Left colon (tissue), 2 donors: ENCODE measurements at regions not wholly inside any gene's neighbourhood (a gene's known extent, or its start where the extent isn't known, plus 50 kb on each side); places are given as distances from the start of the nearest gene placed in this dataset.

Source experiments
- ATAC-seq: fragments of 200-7000 bp; cut with Tn5 transposase; one replicate; pipeline ENCODE4 v1.9.1; 2020; ENCODE audit warnings: mild to moderate bottlenecking, moderate library complexity
- DNase-seq, 2 donors: peaks; one replicate each; pipeline ENCODE4 v3.0.0-alpha.2; 2020
- intact Hi-C, 2 donors: fragments of 100-400 bp; cut with DNase I in 1 of 2; cut with micrococcal nuclease in 1 of 2; formaldehyde crosslinking; loops; one replicate each; pipeline versions ENCODE4 v1.11.2 to v1.14.0; 2022; cut with DNase I, micrococcal nuclease
- donor health status: DM: no; HTN: no; CAD: no.
- donor health status: DM: yes; HTN: yes; CAD: no.

DNA sequence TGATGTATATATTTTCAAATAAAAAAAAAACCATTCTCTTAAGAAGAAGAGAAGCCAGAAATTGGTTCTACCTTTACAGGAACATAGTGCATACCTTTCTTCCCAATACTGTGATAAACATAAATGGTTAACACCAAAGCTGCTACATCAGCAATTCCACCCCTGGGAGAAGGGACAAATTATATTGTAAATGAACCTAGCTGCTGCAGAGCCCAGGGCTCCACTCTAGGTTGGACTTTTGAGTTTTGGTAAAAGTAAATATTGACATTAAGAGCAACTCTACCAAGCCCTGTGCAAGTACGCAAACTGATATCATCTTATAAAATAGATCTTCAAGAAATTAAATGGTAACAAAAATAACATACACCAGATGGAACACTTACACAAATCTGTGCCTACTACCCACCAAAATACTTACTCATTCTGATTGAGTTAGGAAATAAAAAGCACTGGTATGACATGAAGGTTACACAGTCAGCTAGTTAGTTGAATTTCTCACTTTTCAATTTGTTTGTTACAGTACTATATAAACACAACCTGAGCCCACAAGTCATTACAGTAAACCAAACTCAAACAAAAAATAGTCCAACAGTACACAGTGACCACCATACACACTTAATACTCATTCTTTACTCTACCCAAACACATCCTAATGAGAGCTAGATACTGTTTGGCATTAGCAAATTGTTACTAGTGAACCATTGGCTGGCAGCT, 223.3 kb upstream of the HEY2 start:
- ATAC-seq (no peak), DNase-seq (no peak)
- intact Hi-C loops, result no loop called here

DNA sequence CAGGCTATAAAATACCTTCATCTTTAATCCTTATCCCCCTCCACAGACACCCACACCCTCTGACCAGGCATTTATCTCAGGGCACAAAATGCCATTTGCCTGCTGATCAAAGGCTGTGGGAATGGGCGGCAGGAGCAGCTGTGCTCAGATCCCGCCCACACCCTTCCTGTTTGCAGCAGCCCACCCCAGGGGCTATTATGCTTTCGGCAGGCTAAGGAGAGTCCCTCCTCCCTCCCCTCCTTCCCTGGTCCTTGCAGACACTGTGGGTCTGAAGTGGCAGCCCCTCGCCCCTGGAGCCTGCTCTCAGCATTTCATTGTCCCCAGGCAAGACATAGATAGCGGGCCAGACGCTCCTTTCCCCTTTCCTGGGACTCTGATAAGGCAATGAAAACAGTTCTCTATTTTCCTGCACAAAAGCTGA, 220.8 kb upstream of the HEY2 start:
- DNase-seq (no peak), ATAC-seq (no peak)
- intact Hi-C loops, result no loop called here

DNA sequence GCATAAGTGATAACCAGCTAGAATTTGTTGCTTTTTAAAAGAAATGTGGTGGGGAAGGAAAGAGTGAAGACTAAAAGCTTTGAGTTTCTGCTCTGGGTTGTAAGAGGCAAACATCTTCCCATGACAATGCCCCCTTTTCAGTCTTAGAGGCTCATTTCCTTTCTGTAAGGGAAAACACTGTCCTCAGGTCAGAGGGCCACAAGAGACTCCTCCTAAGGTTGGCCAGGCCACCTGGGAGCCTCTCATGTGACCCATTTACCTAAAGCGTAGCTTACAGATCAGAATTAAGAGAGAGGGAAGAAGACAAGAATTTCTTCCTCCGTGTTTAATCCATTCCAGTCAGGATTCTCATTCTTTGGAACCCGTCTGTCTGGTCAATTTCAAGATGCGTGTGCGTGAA, 220.4 kb upstream of the HEY2 start:
- no peak for DNase-seq
- ATAC-seq, result no peak
- intact Hi-C loops, result no loop called here

DNA sequence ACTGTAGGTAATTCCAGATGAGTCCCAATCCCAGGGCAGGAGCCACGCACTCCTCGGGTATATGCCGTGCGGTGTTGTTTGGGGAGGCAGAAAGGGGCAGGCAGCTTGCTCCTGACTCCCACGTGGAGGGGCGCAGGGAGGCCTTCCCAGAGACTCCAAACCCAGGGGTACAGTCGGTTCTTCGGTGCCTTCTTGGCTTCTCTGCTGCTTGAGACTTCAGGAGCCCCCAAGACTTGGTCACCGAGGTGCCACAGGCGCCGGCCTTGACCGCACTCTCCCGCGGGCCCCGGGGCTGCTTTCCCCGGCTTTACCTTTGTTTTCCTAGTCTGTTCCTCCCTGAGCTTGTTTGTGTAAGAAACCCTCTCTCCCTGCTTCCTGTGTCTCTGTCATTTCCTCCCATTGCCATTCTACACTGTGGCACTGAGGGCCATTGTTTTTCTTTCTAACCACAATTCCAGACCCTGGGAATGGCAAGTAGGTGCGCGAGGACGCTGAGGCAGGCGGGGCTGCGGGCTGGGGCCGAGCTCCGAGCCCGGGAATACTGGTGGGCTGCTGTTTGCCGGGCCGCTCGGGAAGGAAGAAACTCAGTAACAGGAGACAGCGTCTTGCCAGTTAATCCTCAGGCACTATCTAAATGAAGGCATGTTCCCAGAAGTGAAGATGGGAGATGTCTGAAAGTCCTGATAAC, 215.6 kb upstream of the HEY2 start:
- no peak for ATAC-seq
- no peak for DNase-seq
- intact Hi-C loops, result no loop called here

DNA sequence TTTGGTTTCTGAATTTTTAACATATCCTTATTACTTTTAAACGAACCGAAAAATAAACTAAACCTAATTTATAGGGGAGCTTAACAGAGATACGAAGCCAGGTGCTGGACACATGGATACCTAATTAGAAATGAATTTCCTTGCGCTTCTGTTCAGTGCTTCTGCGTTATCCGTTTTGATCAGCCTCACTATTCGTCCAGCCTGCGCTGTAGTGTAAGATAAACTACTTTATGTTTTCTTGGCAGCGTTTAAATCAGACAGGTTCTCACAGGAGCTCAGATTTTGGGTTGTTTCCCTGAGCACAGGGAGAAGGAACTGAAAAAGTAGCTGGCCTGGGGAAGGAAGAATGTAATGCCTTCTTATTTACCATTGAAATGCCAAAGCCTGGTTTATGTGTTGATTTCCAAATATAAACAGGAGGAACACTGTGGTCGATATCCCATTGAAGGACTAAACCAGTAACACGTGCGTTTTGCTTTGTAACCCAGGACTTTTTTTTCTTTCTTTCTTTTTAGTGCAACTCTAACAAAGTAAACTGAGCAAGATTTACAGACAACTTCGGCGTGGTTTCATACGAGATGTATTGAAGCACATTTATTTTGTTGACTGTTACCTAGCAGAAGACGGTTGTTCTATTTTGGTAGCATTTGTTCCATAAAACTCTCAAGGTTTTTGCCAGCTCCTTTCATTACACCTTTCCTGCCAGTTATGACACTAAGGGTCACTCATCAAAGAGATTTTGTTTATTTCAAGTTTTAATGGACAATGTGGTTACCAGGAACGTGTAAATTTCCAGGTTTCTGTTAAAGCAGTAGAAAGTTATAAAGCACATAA, 214.8 kb upstream of the HEY2 start:
- ATAC-seq, result no peak
- DNase-seq, result no peak
- intact Hi-C loops, result no loop called here

DNA sequence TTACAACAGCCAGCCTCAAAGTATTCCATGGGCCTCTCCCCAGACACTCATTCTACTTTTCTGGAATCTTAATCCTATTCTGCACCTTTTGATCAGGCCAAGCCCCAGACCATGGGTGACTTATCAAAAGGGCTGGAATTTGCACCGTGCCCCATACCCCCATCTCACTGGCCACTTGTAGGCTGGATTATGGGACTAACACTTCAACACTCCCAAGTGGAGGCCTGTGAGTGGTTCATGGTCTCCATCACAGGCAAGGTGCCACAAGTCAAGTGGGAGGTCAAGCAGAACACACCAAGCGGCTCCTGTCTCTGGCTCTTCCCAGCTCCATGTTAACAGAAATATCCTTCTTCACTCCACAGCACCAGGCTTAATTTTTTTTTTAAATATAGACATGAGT, 212.3 kb upstream of the HEY2 start:
- ATAC-seq (no peak), DNase-seq (no peak)
- intact Hi-C loops, result no loop called here

DNA sequence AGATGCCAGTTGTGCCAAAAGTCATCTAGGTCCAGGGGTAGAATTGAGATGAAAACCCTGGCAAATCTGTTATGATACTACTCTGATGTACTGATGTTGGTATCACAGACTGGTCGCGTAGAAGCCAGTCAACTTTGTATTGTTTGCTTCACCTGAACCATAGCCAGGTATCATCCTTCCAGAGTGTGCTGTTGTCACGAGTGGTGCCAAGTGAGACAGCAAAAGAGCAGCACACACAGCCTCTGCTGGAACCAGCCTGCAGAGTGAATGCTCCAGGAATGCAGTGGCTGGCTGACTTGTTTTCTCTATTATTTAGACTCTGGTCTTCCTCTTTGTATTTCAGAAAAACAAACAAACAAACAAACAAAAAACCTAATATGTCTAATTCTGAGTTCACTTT, 209.5 kb upstream of the HEY2 start:
- ATAC-seq, result no peak
- intact Hi-C loops, result no loop called here
- no peak for DNase-seq

DNA sequence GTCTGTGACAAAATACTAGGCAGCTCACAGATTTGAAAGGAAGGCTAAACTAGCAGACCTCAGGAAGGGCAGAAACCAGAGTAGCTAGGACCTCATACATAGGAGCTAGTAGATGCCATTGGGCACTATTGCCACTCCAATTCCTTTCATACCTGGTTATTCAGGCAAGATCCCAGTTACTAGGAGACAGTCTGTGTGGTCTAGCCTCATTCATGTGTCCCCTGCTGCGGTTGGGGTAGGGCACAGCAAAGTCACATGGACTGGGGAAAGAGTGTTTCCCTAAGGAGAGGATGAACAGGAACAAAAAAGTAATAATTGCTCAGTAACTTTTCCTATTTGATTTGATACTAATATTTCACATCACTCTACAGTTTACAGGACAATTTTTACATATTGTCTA, 204.6 kb upstream of the HEY2 start:
- ATAC-seq (no peak), DNase-seq (no peak)
- intact Hi-C loops, result no loop called here

DNA sequence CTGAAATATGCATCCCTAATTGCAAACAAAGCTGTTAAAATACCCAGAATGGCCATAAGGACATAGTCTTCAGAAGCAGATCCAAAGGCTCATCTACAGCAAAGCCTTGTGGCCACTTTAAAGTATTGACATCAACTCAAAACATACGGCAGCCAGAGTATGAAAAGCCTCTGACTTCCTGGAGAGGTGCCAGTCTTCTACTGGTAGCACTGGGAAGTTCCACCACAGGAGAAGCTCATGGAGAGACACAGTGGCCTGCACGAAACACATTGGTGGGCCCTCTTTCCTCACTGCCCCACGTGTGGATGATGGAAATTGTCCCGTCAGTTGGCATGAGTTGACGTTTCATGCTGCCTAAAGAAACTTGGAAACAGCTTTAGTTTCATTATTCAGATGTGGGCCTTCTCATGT, 202.6 kb upstream of the HEY2 start:
- no peak for ATAC-seq
- intact Hi-C loops, result no loop called here
- DNase-seq, result no peak

DNA sequence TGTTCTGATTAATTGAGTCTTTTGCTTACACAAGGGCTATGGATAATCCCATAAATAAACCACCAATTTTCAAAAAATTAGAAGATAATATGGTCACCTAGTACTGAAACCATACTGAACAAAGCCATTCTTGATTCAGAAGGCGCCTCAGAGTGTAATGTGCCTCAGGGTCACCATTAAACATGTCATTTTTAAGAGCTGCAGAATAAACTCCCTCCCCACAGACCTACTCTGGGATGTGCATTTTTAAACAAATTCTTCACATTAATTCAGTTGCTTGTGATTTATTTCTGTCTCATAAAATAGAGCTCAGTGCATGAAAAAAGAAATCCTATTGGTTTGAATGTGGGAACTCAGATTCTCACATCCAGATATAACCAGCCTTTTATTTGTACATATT, 202.1 kb upstream of the HEY2 start:
- intact Hi-C loops, result no loop called here
- ATAC-seq (no peak), DNase-seq (no peak)

DNA sequence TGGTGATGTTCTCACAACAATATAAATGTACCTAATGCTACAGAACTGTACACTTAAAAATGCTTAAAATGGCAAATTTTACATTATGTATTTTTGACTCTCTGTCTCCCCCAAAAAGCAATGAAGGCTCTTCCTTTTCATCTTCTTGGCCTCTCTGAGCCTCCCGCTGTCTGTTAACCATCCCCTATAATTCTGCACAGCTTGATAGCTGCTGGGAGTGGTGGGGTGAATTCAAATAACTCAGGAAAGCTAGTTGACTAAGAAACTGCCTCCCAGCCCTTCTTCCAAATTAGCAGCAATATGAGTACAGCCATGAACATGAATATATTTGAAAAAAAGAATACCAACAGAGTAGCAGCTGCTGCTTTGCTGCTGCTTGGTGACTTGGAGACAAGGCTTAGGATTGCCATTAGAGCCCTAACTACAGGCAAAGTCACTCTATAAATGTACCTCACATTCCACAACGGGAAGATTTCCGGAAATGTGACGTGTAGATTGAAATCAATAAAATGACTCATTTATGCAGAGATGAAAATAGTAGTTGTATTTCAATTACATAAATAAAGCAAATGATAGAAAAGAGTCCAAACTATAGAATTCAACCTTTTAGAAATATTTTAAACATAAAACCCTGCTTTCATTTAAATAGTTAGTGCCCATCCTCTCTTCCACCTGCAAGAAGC, 200.1 kb upstream of the HEY2 start:
- DNase-seq, result no peak
- no peak for ATAC-seq
- intact Hi-C loops, result no loop called here

DNA sequence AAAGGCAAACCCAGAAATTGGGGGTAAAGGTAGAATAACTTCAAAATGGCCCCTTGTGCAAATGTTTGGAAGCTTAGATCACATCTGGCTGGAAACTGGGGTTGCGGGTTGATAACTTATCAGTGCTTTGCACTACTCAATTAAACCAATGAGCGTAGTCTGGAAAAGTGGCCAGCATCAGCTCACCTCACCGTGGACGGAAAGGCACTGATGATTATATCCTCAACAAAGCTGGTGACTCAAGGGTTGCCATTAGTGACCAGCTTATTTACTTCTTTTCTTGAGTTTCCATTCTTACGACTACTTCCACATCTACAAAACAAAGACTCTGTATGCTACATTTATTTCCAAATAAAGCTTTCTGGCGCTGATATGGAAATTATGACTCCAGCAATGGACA, 198.5 kb upstream of the HEY2 start:
- ATAC-seq (no peak), DNase-seq (no peak)
- intact Hi-C loops, result no loop called here

DNA sequence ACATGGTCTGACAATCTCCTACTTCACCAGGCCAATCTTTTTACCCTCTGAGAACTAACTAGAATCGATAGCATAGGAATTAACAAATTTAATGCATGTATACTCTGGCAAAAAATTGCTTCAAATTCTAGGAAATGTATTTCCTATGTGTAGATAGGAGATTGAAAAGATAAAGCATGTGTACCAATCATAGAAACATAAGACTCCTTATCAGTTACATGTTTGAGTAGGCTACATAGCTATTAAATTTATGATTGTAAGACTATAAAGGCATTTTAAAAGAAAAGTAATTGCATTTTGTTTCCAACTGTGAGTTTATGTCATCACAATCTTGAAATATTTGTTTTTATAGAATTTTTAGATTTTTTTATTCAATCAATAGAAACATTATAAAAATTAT, 196.6 kb upstream of the HEY2 start:
- intact Hi-C loops, result no loop called here
- DNase-seq (no peak), ATAC-seq (no peak)

DNA sequence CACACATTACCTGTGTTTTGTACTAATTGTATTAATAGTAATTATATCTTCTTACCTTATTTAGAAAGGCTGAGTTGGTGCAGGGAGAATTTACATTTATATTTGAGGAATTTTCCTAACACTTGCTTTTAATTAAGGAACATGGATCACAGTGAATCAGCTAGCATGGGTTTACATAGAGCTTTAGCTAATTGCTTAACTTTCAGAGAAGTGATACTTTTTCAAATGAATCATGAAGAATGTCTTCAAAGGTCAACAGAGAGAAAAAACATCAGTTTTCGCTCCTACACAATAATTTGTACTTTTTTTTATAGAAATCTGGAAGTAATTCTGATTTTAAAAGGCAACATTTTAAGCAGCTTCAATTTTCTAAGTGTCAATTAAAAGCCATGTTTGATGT, 195.0 kb upstream of the HEY2 start:
- DNase-seq, result no peak
- no peak for ATAC-seq
- intact Hi-C loops, result no loop called here

DNA sequence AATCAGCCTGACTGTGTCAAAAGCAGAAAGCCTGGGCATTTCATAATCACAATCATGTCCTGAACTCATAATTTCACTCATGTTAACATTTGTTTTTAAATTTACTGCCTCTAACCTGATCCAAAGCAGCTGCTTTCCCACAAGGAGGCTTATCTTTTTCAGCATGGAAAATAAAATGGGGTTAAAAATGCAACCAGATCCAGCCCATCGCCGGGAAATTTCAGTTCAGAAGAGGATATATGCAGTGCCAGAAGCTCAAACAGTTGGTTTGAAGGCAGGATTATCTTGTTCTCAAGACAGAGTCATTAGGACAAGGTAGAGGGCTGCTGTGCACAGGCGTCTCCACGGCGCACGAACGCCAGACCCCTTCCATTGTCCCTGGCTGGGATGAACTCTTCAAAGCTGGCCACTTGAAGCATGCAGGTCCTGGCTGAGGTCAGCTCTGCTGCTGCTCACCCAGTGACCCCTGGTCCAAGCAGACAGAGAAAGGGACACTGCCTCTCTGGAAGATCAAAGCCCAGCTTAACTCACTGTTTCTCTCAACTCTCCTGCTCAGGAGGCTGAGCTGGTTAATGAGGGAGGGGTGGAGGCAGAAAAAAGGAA, 191.1 kb upstream of the HEY2 start:
- intact Hi-C loops, result no loop called here
- ATAC-seq (no peak), DNase-seq (no peak)

DNA sequence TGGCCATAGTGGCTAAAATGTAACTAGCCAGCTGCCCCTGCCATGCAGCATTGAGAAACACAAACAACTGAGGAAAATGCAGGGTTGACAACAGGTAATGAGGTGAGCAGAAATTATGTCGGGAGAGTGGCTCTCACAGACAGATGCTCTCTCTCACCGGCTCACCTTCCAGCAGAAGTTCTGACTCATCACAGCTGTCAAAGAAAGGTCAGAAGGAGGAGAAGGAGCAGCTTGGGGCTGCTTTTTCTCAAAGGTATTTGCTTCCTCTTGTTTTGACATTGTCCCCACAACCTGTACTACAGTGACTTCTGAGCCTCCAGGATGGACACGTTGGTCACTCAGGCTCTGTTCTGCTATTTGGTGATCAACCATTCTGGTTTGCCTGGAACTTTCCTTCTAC, 190.5 kb upstream of the HEY2 start:
- intact Hi-C loops, result no loop called here
- ATAC-seq (no peak), DNase-seq (no peak)

DNA sequence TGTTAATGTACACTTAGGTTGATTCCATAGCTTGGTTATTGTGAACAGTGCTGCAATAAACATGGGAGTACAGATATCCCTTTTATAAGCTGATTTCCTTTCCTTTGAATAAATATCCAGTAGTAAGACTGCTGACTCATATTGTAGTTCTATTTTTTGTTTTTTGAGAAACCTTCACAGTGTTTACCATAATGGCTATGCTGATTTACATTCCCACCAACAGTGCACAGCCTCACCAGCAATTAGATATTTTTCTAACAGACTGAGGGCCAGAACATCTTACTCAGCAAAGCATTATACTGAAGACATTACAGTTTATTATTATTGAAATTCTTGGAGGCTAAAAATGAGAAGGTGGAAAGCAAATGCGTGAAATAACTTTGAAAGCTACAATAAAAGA, 187.3 kb upstream of the HEY2 start:
- intact Hi-C loops, result no loop called here
- ATAC-seq (no peak), DNase-seq (no peak)

DNA sequence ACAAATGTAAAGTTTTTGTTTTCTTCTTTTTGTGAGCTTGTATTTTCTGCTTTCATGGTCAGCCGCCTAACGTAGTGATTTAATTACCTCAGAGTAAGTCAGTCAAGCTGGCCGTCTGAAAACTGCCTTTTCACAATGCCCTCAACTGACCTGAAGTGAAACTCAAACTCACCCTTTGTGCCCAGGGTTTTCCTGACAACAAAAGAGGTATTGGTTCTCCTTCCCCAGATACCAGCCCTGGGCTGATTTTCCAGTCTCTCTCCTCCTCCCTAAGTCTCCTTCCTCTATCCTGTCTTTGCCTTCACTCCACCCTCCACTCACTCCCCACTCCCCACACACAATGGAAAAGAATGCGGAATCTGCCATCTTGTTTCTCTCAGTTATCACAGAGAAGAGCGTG, 184.5 kb upstream of the HEY2 start:
- no peak for ATAC-seq
- intact Hi-C loops, result no loop called here
- DNase-seq, result no peak

DNA sequence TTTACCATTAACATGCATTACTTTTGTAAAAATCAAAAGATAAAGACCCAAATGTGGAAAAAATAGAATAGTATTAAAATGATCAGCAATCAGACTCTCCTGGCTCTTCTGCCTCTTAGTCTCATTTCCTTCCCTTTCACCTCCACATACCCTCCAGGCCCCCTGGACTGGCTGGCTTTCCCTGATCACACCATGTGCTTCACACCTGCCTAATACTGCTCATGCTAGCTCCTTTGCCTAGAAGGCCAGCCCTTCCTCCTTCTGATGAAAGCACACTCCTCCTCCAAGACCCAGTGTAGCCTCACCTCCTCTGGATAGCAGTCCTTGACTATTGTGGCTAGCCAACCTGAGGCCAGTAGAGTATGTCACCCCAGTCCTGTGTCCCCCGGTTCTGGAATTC, 182.0 kb upstream of the HEY2 start:
- intact Hi-C loops, result no loop called here
- DNase-seq, result no peak
- no peak for ATAC-seq
